ENCODE measurements at regions not wholly inside any gene's neighbourhood (a gene's known extent, or its start where the extent isn't known, plus 50 kb on each side); places are given as distances from the start of the nearest gene placed in this dataset.

- Histone ChIP-seq H3K9ac (replicated peaks in 1 of 4; ENCODE audit: extremely low read depth in 1 of 4, low read depth in 3 of 4, low read length in 3 of 4) (no peak overlapping the region), H3K4me1 (replicated peaks in 1 of 4; ENCODE audit: control insufficient read depth in 3 of 4, insufficient read depth in 4 of 4, low read length in 3 of 4) (peaks cover 0 to 4% (median 0%) of the 10 kb centered on the region in 4 experiments; a peak in 3 of 7 replicates), H2BK15ac (ENCODE audit: low read length) (no peak overlapping the region), H2BK120ac (replicated peaks; ENCODE audit: low read depth, low read length) (no peak overlapping the region), H3K23me2 (ENCODE audit: low read depth, low read length) (no peaks in the 10 kb centered on the region), H4K8ac (ENCODE audit: extremely low read depth, insufficient read depth, low read length) (no peak overlapping the region), H3K56ac (replicated peaks; ENCODE audit: insufficient read length, low read depth, low read length) (no peak overlapping the region), H4K5ac (ENCODE audit: insufficient read length, low read depth, low read length) (no peak overlapping the region), H3K27me3 (replicated peaks in 1 of 4; ENCODE audit: control insufficient read depth in 3 of 4, extremely low read depth in 1 of 4, insufficient read depth in 3 of 4, low read length in 3 of 4) (no peaks in the 10 kb centered on the region), H3K36me3 (ENCODE audit: control insufficient read depth in 2 of 4, insufficient read depth in 4 of 4, low read length in 3 of 4) (no peaks in the 10 kb centered on the region), H2AFZ (ENCODE audit: low read length) (no peak overlapping the region), H3K23ac (ENCODE audit: insufficient read length) (no peak overlapping the region), H3K79me2 (ENCODE audit: control insufficient read depth in 1 of 2, insufficient read depth in 2 of 2, low read length in 2 of 2) (no peaks in the 10 kb centered on the region), H3K27ac (ENCODE audit: low read depth, low read length) (no peak overlapping the region), H3K4me3 (ENCODE audit: extremely low read depth in 1 of 4, insufficient read depth in 2 of 4, low read depth in 3 of 4, low read length in 4 of 4) (no peak overlapping the region), H2BK12ac (ENCODE audit: low read depth, low read length) (no peak overlapping the region), H3K14ac (ENCODE audit: insufficient read length) (no peak overlapping the region), H3K9me3 (ENCODE audit: insufficient read depth in 2 of 2, low read depth in 1 of 2, low read length in 1 of 2) (no peaks in the 10 kb centered on the region), H3K4me2 (ENCODE audit: insufficient read depth in 1 of 2, low read depth in 2 of 2, low read length in 2 of 2) (no peak overlapping the region), H4K20me1 (replicated peaks in 1 of 2; ENCODE audit: control insufficient read depth in 1 of 2, insufficient read depth in 2 of 2, low read length in 2 of 2) (no peaks in the 10 kb centered on the region), H4K91ac (replicated peaks; ENCODE audit: insufficient read length, low read length) (no peak overlapping the region), H3K18ac (ENCODE audit: extremely low read depth, low read length) (no peak overlapping the region), H2AK5ac (ENCODE audit: low read depth, low read length) (no peak overlapping the region), H2BK5ac (ENCODE audit: low read depth, low read length) (no peak overlapping the region), H3K4ac (replicated peaks; ENCODE audit: insufficient read length, low read depth, low read length) (no peak overlapping the region), H3K79me1 (ENCODE audit: low read depth, low read length) (no peaks in the 10 kb centered on the region), H2BK20ac (ENCODE audit: low read length) (no peak overlapping the region)
- CTCF ChIA-PET (ENCODE audit: partially characterized antibody): interaction anchor here (1.2 kb wide), 1 partner anchor 10 kb away, joined by 3 read pairs; no protein-coding TSS in a partner anchor
- WGBS, 2 experiments (ENCODE audit: extremely low coverage in 1 of 2, insufficient coverage in 1 of 2, insufficient read length in 1 of 2, insufficient replicate concordance in 2 of 2, low coverage in 1 of 2, low lambda C conversion rate in 2 of 2, missing lambda C conversion rate in 1 of 2): 100% methylated on average over 1 of the region's 1 CpG; no CpG with 5 or more reads in 1 of the 2 experiments
- FAIRE-seq (no peak), DNase-seq (ENCODE audit: low read depth in 1 of 2, low spot score in 2 of 2) (no peak)
- POLR2A ChIA-PET (ENCODE audit: partially characterized antibody): no interaction called here
- no peak for TF ChIP-seq EP300 (IDR thresholded peaks at IDR 0.05; ENCODE audit: borderline replicate concordance in 1 of 2, low read depth in 2 of 2, low read length in 2 of 2)
- TF ChIP-seq TBP (IDR thresholded peaks at IDR 0.05; ENCODE audit: low read depth, low read length): no peak
- no peak for TF ChIP-seq SAP30 (IDR thresholded peaks at IDR 0.05; ENCODE audit: insufficient read depth, insufficient replicate concordance, low read length)
Measured at GRCh38 chr15:31164573-31164912, 63.0 kb upstream of the TRPM1 start.
